ENCODE measurements at regions not wholly inside any gene's neighbourhood (a gene's known extent, or its start where the extent isn't known, plus 50 kb on each side); places are given as distances from the start of the nearest gene placed in this dataset.

DNA sequence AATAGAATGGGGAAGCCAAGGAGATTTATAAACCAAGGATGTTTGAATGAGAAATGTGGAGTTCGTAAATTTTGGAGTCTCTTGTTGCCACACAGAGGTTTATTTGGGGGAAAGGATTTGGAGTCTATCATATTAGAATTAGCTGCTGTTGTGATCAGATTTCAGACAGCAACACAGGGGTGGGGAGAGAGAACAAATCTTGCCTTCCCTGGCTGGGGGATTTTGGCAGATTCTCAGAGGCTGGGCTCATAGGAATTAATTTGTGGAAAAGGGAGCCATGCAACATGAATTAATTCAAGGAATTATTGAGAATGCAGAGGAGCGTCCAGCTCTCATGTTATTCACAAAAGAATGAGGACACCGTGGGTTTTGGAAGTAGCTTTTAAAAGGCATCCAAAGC lies 73.9 kb upstream of the PRMT8 start:
- DNase-seq (ENCODE audit: low read depth, low spot score) (no peak), FAIRE-seq (no peak)
- CTCF ChIA-PET: interaction anchor here (1.0 to 1.8 kb wide), 2 partner anchors 117 to 387 kb away, joined by 3 to 4 read pairs; no protein-coding TSS in a partner anchor
- dilution Hi-C loops (cut with MboI; ENCODE audit: extremely low pct_ligation_motif_present, low sequenced_read_pairs): no loop called here
- no peak for TF ChIP-seq FOS (IDR thresholded peaks at IDR 0.05; ENCODE audit: borderline replicate concordance, insufficient read depth, low read length)
- no peak for TF ChIP-seq GATA2 (IDR thresholded peaks at IDR 0.05; ENCODE audit: insufficient read depth, insufficient read length, low read depth, low read length)
- TF ChIP-seq POLR2A (IDR thresholded peaks at IDR 0.05; ENCODE audit: low read depth, low read length): no peak
- TF ChIP-seq POLR2AphosphoS5 (IDR thresholded peaks at IDR 0.05; ENCODE audit: insufficient read depth, low read depth, low read length): no peak
- Histone ChIP-seq H3K4me1 (ENCODE audit: control insufficient read depth, extremely low read depth, insufficient read depth, low read length) (no peaks in the 10 kb centered on the region), H3K4me3 (replicated peaks in 1 of 3; ENCODE audit: insufficient read depth in 1 of 3, low read depth in 1 of 3, low read length in 3 of 3) (no peak overlapping the region), H4K20me1 (replicated peaks; ENCODE audit: control insufficient read depth, extremely low read depth, insufficient read depth, low read length) (no peaks in the 10 kb centered on the region), H3K36me3 (ENCODE audit: control insufficient read depth in 2 of 2, extremely low read depth in 1 of 2, insufficient read depth in 2 of 2, low read length in 2 of 2) (no peaks in the 10 kb centered on the region), H3K9ac (replicated peaks; ENCODE audit: extremely low read depth, insufficient read depth, low read length) (no peak overlapping the region), H3K79me2 (ENCODE audit: control insufficient read depth, insufficient read depth, low read length) (no peaks in the 10 kb centered on the region), H3K4me2 (ENCODE audit: insufficient read depth, low read length) (no peak overlapping the region), H3K27ac (ENCODE audit: insufficient read depth, low read depth, low read length) (no peak overlapping the region), H3K27me3 (ENCODE audit: control insufficient read depth in 2 of 2, insufficient read depth in 2 of 2, low read length in 2 of 2) (no peaks in the 10 kb centered on the region), H3K9me3 (replicated peaks; ENCODE audit: control insufficient read depth, insufficient read depth, low read length) (no peaks in the 10 kb centered on the region), H3K9me1 (replicated peaks; ENCODE audit: control insufficient read depth, extremely low read depth, insufficient read depth, low read length) (no peaks in the 10 kb centered on the region), H2AFZ (ENCODE audit: low read depth, low read length) (no peak overlapping the region)
- POLR2A ChIA-PET: no interaction called here
- intact Hi-C loops (cut with micrococcal nuclease): no loop called here
- BruUV-seq (replicated peaks): no TSS peak

DNA sequence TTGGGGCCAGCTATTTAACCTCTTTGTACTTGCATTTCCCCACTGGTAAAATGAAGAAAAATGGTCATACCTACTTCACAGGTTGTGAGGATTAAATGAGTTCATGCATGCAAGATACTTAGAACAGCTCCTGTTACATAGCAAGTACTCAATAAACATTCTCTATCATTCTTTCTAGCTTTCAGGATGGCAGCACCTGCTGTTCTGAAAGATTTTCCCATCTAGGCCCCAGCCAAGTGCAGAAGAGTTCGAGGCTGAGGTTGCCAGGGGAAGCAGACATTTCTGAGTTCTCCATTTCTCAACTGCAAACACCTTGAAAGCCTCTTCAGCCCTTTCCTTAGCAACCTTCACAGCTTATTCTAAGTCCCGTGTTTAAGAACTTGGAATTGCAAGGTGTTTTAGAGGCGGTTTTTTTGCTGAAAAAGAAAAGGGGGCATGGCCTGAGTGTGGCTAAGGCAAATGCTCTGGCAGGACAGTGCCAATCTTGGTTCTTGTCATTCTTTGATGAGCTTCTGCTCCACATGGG lies 73.0 kb upstream of the PRMT8 start:
- ChIA-PET POLR2A (no interaction called here), CTCF (interaction anchor here (1.0 to 1.1 kb wide), 2 partner anchors 22 to 117 kb away, joined by 3 to 4 read pairs; no protein-coding TSS in a partner anchor)
- no TSS peak for BruUV-seq (replicated peaks)
- no peaks in the 10 kb centered on the region for H3K36me3 ChIP-seq (ENCODE audit: control insufficient read depth in 2 of 2, extremely low read depth in 1 of 2, insufficient read depth in 2 of 2, low read length in 2 of 2)
- intact Hi-C loops (cut with micrococcal nuclease) (no loop called here), dilution Hi-C loops (cut with MboI; ENCODE audit: extremely low pct_ligation_motif_present, low sequenced_read_pairs) (no loop called here)
- no peak for FAIRE-seq
- no peak overlapping the region for H3K27ac ChIP-seq (ENCODE audit: insufficient read depth, low read depth, low read length)
- no peak overlapping the region for H3K4me3 ChIP-seq (replicated peaks in 1 of 3; ENCODE audit: insufficient read depth in 1 of 3, low read depth in 1 of 3, low read length in 3 of 3)
- no peaks in the 10 kb centered on the region for H3K9me1 ChIP-seq (replicated peaks; ENCODE audit: control insufficient read depth, extremely low read depth, insufficient read depth, low read length)
- TF ChIP-seq GATA2 (IDR thresholded peaks at IDR 0.05; ENCODE audit: insufficient read depth, insufficient read length, low read depth, low read length) (no peak), POLR2A (IDR thresholded peaks at IDR 0.05; ENCODE audit: low read depth, low read length) (no peak), FOS (IDR thresholded peaks at IDR 0.05; ENCODE audit: borderline replicate concordance, insufficient read depth, low read length) (no peak), EZH2 (IDR thresholded peaks at IDR 0.05; ENCODE audit: borderline replicate concordance, low read depth, low read length, severe bottlenecking) (no peak), MYC (IDR thresholded peaks at IDR 0.05; ENCODE audit: low read depth, low read length) (no peak), POLR2AphosphoS5 (IDR thresholded peaks at IDR 0.05; ENCODE audit: insufficient read depth, low read depth, low read length) (no peak), JUN (IDR thresholded peaks at IDR 0.05; ENCODE audit: borderline replicate concordance, insufficient read depth, insufficient read length, low read depth) (no peak)
- TF ChIP-seq, protein P1, sequence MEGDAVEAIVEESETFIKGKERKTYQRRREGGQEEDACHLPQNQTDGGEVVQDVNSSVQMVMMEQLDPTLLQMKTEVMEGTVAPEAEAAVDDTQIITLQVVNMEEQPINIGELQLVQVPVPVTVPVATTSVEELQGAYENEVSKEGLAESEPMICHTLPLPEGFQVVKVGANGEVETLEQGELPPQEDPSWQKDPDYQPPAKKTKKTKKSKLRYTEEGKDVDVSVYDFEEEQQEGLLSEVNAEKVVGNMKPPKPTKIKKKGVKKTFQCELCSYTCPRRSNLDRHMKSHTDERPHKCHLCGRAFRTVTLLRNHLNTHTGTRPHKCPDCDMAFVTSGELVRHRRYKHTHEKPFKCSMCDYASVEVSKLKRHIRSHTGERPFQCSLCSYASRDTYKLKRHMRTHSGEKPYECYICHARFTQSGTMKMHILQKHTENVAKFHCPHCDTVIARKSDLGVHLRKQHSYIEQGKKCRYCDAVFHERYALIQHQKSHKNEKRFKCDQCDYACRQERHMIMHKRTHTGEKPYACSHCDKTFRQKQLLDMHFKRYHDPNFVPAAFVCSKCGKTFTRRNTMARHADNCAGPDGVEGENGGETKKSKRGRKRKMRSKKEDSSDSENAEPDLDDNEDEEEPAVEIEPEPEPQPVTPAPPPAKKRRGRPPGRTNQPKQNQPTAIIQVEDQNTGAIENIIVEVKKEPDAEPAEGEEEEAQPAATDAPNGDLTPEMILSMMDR (IDR thresholded peaks at IDR 0.05; ENCODE audit: extremely low read depth in 1 of 2, insufficient read depth in 1 of 2, low read depth in 1 of 2, low read length in 2 of 2): no peak
- TF ChIP-seq, protein P2, sequence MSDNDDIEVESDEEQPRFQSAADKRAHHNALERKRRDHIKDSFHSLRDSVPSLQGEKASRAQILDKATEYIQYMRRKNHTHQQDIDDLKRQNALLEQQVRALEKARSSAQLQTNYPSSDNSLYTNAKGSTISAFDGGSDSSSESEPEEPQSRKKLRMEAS (IDR thresholded peaks at IDR 0.05; ENCODE audit: insufficient read depth, insufficient read length): no peak
- H3K4me2 ChIP-seq (ENCODE audit: insufficient read depth, low read length): no peak overlapping the region
- H2AFZ ChIP-seq (ENCODE audit: low read depth, low read length): no peak overlapping the region
- H3K27me3 ChIP-seq (ENCODE audit: control insufficient read depth in 2 of 2, insufficient read depth in 2 of 2, low read length in 2 of 2): no peaks in the 10 kb centered on the region
- H3K9me3 ChIP-seq (replicated peaks; ENCODE audit: control insufficient read depth, insufficient read depth, low read length): no peaks in the 10 kb centered on the region
- H3K9ac ChIP-seq (replicated peaks; ENCODE audit: extremely low read depth, insufficient read depth, low read length): no peak overlapping the region
- DNase-seq (ENCODE audit: low read depth, low spot score): no peak
- H3K79me2 ChIP-seq (ENCODE audit: control insufficient read depth, insufficient read depth, low read length): no peaks in the 10 kb centered on the region
- no peaks in the 10 kb centered on the region for H3K4me1 ChIP-seq (ENCODE audit: control insufficient read depth, extremely low read depth, insufficient read depth, low read length)
- no peaks in the 10 kb centered on the region for H4K20me1 ChIP-seq (replicated peaks; ENCODE audit: control insufficient read depth, extremely low read depth, insufficient read depth, low read length)
